ENCODE measurements at regions not wholly inside any gene's neighbourhood (a gene's known extent, or its start where the extent isn't known, plus 50 kb on each side); places are given as distances from the start of the nearest gene placed in this dataset.

DNA sequence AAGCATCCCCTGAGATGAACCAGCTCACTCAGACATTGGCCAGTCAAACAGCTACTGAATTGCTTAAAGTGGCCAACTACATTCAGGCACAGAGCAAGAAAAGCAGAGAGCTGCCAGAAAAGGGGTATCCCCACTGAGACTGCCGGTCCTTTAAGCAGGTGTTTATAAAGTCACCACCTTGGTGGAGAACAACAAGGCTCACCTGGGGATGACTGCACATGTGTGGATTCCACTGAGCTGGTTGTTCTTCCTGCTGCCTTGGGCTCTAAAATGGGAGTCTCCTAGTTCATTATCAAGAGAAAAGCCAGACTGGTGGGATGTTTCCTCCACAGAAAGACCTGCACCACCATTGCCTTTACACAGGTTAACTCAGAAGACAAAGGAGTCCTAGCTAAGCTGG, 51.8 kb upstream of the IPO5 start:
- H3K4me1 ChIP-seq = peaks cover 0 to 15% (median 0%) of the 10 kb centered on the region in 3 donors
- TF ChIP-seq POLR2AphosphoS5 (IDR thresholded peaks at IDR 0.05) = no peak
- no peak for TF ChIP-seq EP300 (IDR thresholded peaks at IDR 0.05)
- H3K36me3 ChIP-seq = no peaks in the 10 kb centered on the region
- no peak overlapping the region for H3K27ac ChIP-seq
- H3K4me3 ChIP-seq = no peak overlapping the region
- H3K9me3 ChIP-seq = no peaks in the 10 kb centered on the region
- WGBS, 2 donors (ENCODE audit: low coverage in 1 of 2) = 33% methylated on average over 1 of the region's 1 CpG; no CpG with 5 or more reads in 1 of the 2 donors
- no peaks in the 10 kb centered on the region for H3K27me3 ChIP-seq
- ATAC-seq = no peak
